SK-N-SH (cell line): ENCODE measurements at regions not wholly inside any gene's neighbourhood (a gene's known extent, or its start where the extent isn't known, plus 50 kb on each side); places are given as distances from the start of the nearest gene placed in this dataset.

Experiments
- CTCF ChIA-PET: fragments of 300-600, 350-600 bp; formaldehyde crosslinking; extraction: SDS; loops from one replicate; lab custom pipeline; 2021; lab: Yijun Ruan, JAX
- POLR2A ChIA-PET: fragments of 350-600 bp; sonication (Branson Sonifier 250); formaldehyde crosslinking; extraction: SDS; loops from one replicate; lab custom pipeline; 2020; ENCODE audit warnings: antibody characterized with exemption, inconsistent platforms; lab: Yijun Ruan, JAX
- DNase-seq: peaks from one replicate; pipeline ENCODE4 v3.0.0; 2012
- H2AFZ ChIP-seq: fragments of 200-600 bp; sonication (generic); 2 replicates; pipeline ENCODE4 v1.8.1; 2016; ENCODE audit warnings: antibody characterized with exemption, mild to moderate bottlenecking, low read depth
- H3F3A ChIP-seq: fragments of 200-600 bp; sonication (generic); replicated peaks from 2 replicates; pipeline ENCODE3; 2016; ENCODE audit warnings: antibody characterized with exemption, mild to moderate bottlenecking; ENCODE audit not compliant: insufficient read depth
- H3K27ac ChIP-seq, 2 experiments: fragments of 200-500 bp in 1 of 2; fragments of 200-600 bp in 1 of 2; sonication (Bioruptor generic) in 1 of 2; sonication (generic), shearing (Covaris generic) in 1 of 2; 2 replicates each; pipeline versions ENCODE4 v1.5.1 to v1.6.1; 2014 to 2016; ENCODE audit warnings: low read depth in 2 of 2, inconsistent platforms in 1 of 2, low read length in 1 of 2, mild to moderate bottlenecking in 1 of 2, mixed read lengths in 1 of 2
- H3K27me3 ChIP-seq: fragments of 200-600 bp; sonication (generic), shearing (Covaris generic); 2 replicates; pipeline ENCODE4 v1.6.1; 2016; ENCODE audit warnings: mixed run types; ENCODE audit not compliant: insufficient read depth
- H3K36me3 ChIP-seq, 2 experiments: fragments of 200-500 bp in 1 of 2; fragments of 200-600 bp in 1 of 2; sonication (Bioruptor generic) in 1 of 2; sonication (generic) in 1 of 2; replicated peaks in 1 of 2; 2 replicates each; pipeline versions ENCODE3 to v1.5.1; 2014 to 2016; ENCODE audit warnings: low read length in 1 of 2, mild to moderate bottlenecking in 1 of 2; ENCODE audit not compliant: insufficient read depth in 2 of 2, control insufficient read depth in 1 of 2
- H3K4me1 ChIP-seq, 2 experiments: fragments of 200-500 bp in 1 of 2; fragments of 200-600 bp in 1 of 2; sonication (Bioruptor generic) in 1 of 2; sonication (generic), shearing (Covaris generic) in 1 of 2; 2 replicates each; pipeline versions ENCODE4 v1.5.1 to v1.6.1; 2014 to 2016; ENCODE audit warnings: low read depth in 1 of 2, low read length in 1 of 2, mixed run types in 1 of 2; ENCODE audit not compliant: insufficient read depth in 2 of 2, control insufficient read depth in 1 of 2
- H3K4me2 ChIP-seq: fragments of 200-600 bp; sonication (generic), shearing (Covaris generic); 2 replicates; pipeline ENCODE4 v1.6.1; 2017; ENCODE audit warnings: mixed run types
- H3K4me3 ChIP-seq, 2 experiments: fragments of 200-500 bp in 1 of 2; fragments of 200-600 bp in 1 of 2; sonication (Bioruptor generic) in 1 of 2; sonication (generic), shearing (Covaris generic) in 1 of 2; 2 replicates each; pipeline versions ENCODE4 v1.5.1 to v1.8.1; 2014 to 2016; ENCODE audit warnings: low read depth in 2 of 2, inconsistent platforms in 1 of 2, low read length in 1 of 2, mild to moderate bottlenecking in 1 of 2, mixed read lengths in 1 of 2, moderate library complexity in 1 of 2
- H3K79me2 ChIP-seq: fragments of 200-600 bp; sonication (generic); 2 replicates; pipeline ENCODE4 v1.8.1; 2017; ENCODE audit warnings: mild to moderate bottlenecking; ENCODE audit not compliant: insufficient read depth
- H3K9ac ChIP-seq: fragments of 200-600 bp; sonication (generic); 2 replicates; pipeline ENCODE4 v1.6.1; 2017; ENCODE audit warnings: mixed run types
- H3K9me2 ChIP-seq: fragments of 200-600 bp; sonication (generic); 2 replicates; pipeline ENCODE4 v1.6.1; 2017; ENCODE audit warnings: mixed run types
- H3K9me3 ChIP-seq: fragments of 200-600 bp; sonication (generic); 2 replicates; pipeline ENCODE4 v1.6.1; 2017; ENCODE audit warnings: mixed run types, mild to moderate bottlenecking, moderate library complexity
- H4K20me1 ChIP-seq: fragments of 200-600 bp; sonication (generic); 2 replicates; pipeline ENCODE4 v1.6.1; 2017; ENCODE audit warnings: mild to moderate bottlenecking, mixed run types; ENCODE audit not compliant: insufficient read depth
- CTCF ChIP-seq: fragments of 200-600 bp; sonication (generic); IDR thresholded peaks from 2 replicates; pipeline ENCODE4 v1.6.1; 2017; ENCODE audit warnings: antibody characterized with exemption, mild to moderate bottlenecking, moderate library complexity
- EZH2phosphoT487 ChIP-seq: fragments of 200-600 bp; sonication (generic); IDR thresholded peaks from 2 replicates; pipeline ENCODE4 v1.6.1; 2017; ENCODE audit warnings: low read depth, mixed run types, mild to moderate bottlenecking, antibody characterized with exemption, moderate library complexity, borderline replicate concordance
- FOXJ3 ChIP-seq: sonication (generic); formaldehyde crosslinking; IDR thresholded peaks from 2 replicates; pipeline ENCODE4 v1.5.1; 2020; ENCODE audit warnings: mild to moderate bottlenecking, missing genetic modification reagents
- FOXM1 ChIP-seq: IDR thresholded peaks from 2 replicates; pipeline ENCODE4 v1.4.0; 2012; ENCODE audit warnings: low read depth, mild to moderate bottlenecking
- JUND ChIP-seq: IDR thresholded peaks from 2 replicates; pipeline ENCODE4 v1.4.0; 2012
- MEF2A ChIP-seq: IDR thresholded peaks from 2 replicates; pipeline ENCODE4 v1.4.0; 2012; ENCODE audit warnings: low read depth, borderline replicate concordance
- MXI1 ChIP-seq: IDR thresholded peaks from 2 replicates; pipeline ENCODE4 v1.6.1; 2012; ENCODE audit warnings: mild to moderate bottlenecking, low read depth, low read length, improper control_type of control experiment
- NFIC ChIP-seq: IDR thresholded peaks from 2 replicates; pipeline ENCODE4 v1.4.0; 2012; ENCODE audit warnings: borderline replicate concordance
- POLR2AphosphoS5 ChIP-seq: IDR thresholded peaks from 2 replicates; pipeline ENCODE4 v1.6.1; 2012; ENCODE audit warnings: low read depth, low read length
- RCOR1 ChIP-seq: fragments of 150-350 bp; IDR thresholded peaks from 2 replicates; pipeline ENCODE4 v1.6.1; 2017; ENCODE audit warnings: antibody characterized with exemption, low read length
- RFX5 ChIP-seq: IDR thresholded peaks from 2 replicates; pipeline ENCODE4 v1.6.1; 2012; ENCODE audit warnings: mild to moderate bottlenecking, improper control_type of control experiment, low read length
- RXRA ChIP-seq: IDR thresholded peaks from 2 replicates; pipeline ENCODE4 v1.4.0; 2012; ENCODE audit warnings: low read depth, mild to moderate bottlenecking, borderline replicate concordance
- TCF12 ChIP-seq: IDR thresholded peaks from 2 replicates; pipeline ENCODE4 v1.4.0; 2012
- TEAD4 ChIP-seq: IDR thresholded peaks from 2 replicates; pipeline ENCODE4 v1.4.0; 2012; ENCODE audit warnings: mild to moderate bottlenecking, borderline replicate concordance; ENCODE audit not compliant: insufficient read depth
- YY1 ChIP-seq: IDR thresholded peaks from 2 replicates; pipeline ENCODE4 v1.4.0; 2012; ENCODE audit warnings: low read depth, mild to moderate bottlenecking
- ZBTB33 ChIP-seq: IDR thresholded peaks from 2 replicates; pipeline ENCODE4 v1.4.0; 2012; ENCODE audit warnings: low read depth, borderline replicate concordance
- WGBS: methylation state at CpG from one replicate; pipeline ENCODE4 v1.1.6; 2017; ENCODE audit warnings: low lambda C conversion rate; 5-methylcytosine and 5-hydroxymethylcytosine counted together
- TF ChIP-seq, protein P1 (sequence below): IDR thresholded peaks from 2 replicates; pipeline ENCODE4; 2012
- TF ChIP-seq, protein P2 (sequence below): IDR thresholded peaks from 2 replicates; pipeline ENCODE4 v1.6.1; 2012; ENCODE audit warnings: mild to moderate bottlenecking, low read depth, low read length, moderate library complexity

DNA sequence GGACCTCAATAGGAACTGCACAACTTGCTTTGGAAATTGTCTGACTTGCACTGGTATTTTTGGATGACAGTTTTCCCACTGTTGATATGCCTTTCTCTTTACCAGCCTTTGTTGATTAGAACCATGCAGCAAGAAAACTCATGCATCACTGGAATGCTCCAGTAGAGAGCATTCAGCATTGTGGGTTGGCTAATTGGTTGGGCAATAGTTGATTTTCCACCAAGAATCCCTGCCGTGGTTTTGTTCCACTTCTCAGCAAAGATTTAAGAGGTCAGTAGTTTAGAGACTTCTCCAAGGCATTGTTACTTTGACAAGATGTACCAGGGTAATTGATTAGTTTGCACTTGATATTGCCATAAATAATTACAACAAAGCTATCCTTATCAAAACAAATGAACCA lies 260.0 kb downstream of the DHX35 start (continued):
- no peak for TF ChIP-seq POLR2AphosphoS5
- TF ChIP-seq CTCF = no peak
- TF ChIP-seq YY1 = no peak

- Histone ChIP-seq H2AFZ (no peak overlapping the region), H3K27me3 (no peaks in the 10 kb centered on the region), H3K4me1 (peaks cover 0 to 17% of the 10 kb centered on the region in 2 experiments; a peak in 2 of 4 replicates), H3K79me2 (no peaks in the 10 kb centered on the region), H3K4me2 (no peak overlapping the region), H4K20me1 (no peaks in the 10 kb centered on the region), H3K9me3 (0 out of 2 replicates have a peak, but pooled peaks cover 4% of the 10 kb centered on the region), H3F3A (no peaks in the 10 kb centered on the region), H3K36me3 (no peaks in the 10 kb centered on the region), H3K9me2 (no peaks in the 10 kb centered on the region), H3K4me3 (no peak overlapping the region), H3K9ac (no peak overlapping the region), H3K27ac (no peak overlapping the region)
- CTCF ChIA-PET = interaction anchor here (2.0 to 4.1 kb wide), 3 partner anchors 49 to 104 kb away, joined by 6 to 20 read pairs (median 10); no protein-coding TSS in a partner anchor
- POLR2A ChIA-PET = no interaction called here
- DNase-seq = no peak
- TF ChIP-seq ZBTB33 = no peak
- TF ChIP-seq NFIC = no peak
- no peak for TF ChIP-seq FOXM1
- TF ChIP-seq EZH2phosphoT487 = no peak
- no peak for TF ChIP-seq TEAD4
- TF ChIP-seq, protein P1, sequence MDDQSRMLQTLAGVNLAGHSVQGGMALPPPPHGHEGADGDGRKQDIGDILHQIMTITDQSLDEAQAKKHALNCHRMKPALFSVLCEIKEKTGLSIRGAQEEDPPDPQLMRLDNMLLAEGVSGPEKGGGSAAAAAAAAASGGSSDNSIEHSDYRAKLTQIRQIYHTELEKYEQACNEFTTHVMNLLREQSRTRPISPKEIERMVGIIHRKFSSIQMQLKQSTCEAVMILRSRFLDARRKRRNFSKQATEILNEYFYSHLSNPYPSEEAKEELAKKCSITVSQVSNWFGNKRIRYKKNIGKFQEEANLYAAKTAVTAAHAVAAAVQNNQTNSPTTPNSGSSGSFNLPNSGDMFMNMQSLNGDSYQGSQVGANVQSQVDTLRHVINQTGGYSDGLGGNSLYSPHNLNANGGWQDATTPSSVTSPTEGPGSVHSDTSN = no peak
- TF ChIP-seq TCF12 = no peak
- no peak for TF ChIP-seq YY1
- TF ChIP-seq, protein P2, sequence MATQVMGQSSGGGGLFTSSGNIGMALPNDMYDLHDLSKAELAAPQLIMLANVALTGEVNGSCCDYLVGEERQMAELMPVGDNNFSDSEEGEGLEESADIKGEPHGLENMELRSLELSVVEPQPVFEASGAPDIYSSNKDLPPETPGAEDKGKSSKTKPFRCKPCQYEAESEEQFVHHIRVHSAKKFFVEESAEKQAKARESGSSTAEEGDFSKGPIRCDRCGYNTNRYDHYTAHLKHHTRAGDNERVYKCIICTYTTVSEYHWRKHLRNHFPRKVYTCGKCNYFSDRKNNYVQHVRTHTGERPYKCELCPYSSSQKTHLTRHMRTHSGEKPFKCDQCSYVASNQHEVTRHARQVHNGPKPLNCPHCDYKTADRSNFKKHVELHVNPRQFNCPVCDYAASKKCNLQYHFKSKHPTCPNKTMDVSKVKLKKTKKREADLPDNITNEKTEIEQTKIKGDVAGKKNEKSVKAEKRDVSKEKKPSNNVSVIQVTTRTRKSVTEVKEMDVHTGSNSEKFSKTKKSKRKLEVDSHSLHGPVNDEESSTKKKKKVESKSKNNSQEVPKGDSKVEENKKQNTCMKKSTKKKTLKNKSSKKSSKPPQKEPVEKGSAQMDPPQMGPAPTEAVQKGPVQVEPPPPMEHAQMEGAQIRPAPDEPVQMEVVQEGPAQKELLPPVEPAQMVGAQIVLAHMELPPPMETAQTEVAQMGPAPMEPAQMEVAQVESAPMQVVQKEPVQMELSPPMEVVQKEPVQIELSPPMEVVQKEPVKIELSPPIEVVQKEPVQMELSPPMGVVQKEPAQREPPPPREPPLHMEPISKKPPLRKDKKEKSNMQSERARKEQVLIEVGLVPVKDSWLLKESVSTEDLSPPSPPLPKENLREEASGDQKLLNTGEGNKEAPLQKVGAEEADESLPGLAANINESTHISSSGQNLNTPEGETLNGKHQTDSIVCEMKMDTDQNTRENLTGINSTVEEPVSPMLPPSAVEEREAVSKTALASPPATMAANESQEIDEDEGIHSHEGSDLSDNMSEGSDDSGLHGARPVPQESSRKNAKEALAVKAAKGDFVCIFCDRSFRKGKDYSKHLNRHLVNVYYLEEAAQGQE = no peak
- TF ChIP-seq MEF2A = no peak
- TF ChIP-seq MXI1 = no peak
- TF ChIP-seq RCOR1 = no peak
- no peak for TF ChIP-seq JUND
- no peak for TF ChIP-seq RXRA
- no peak for TF ChIP-seq RFX5
- no peak for TF ChIP-seq FOXJ3
- WGBS = 19% methylated on average over 3 of the region's 3 CpGs
Measured at GRCh38 chr20:39216195-39216594, 254.1 kb downstream of the DHX35 start.
